OCI-LY7 (cell line): ENCODE measurements at regions not wholly inside any gene's neighbourhood (a gene's known extent, or its start where the extent isn't known, plus 50 kb on each side); places are given as distances from the start of the nearest gene placed in this dataset.

Experiments used
- BruUV-seq: library from RNA; stranded (reverse); fragments of 400-500 nt; replicated peaks from 2 replicates; lab custom pipeline; 2021; lab: Mats Ljungman, UMichigan
- CTCF ChIA-PET: fragments of 300-600 bp; sonication (Branson Sonifier 250); formaldehyde crosslinking; loops from one replicate; lab custom pipeline; 2022; ENCODE audit warnings: antibody characterized with exemption; ENCODE audit not compliant: unreplicated experiment; lab: Charles Lee
- POLR2A ChIA-PET: fragments of 300-600 bp; sonication (Branson Sonifier 250); formaldehyde crosslinking; loops from one replicate; lab custom pipeline; 2022; ENCODE audit warnings: antibody characterized with exemption; lab: Charles Lee
- DNase-seq: peaks from one replicate; pipeline ENCODE4 v3.0.0-alpha.2; 2015; ENCODE audit warnings: low spot score
- H2AFZ ChIP-seq: fragments of 200-600 bp; sonication (generic), shearing (Covaris generic); 2 replicates; pipeline ENCODE4 v1.6.1; 2014; ENCODE audit warnings: mild to moderate bottlenecking, antibody characterized with exemption, low read length, moderate library complexity
- H3K27ac ChIP-seq: fragments of 200-600 bp; sonication (generic); 2 replicates; pipeline ENCODE4 v1.5.1; 2014; ENCODE audit warnings: mixed run types, low read depth, mild to moderate bottlenecking, moderate library complexity, low read length, inconsistent platforms; ENCODE audit not compliant: poor library complexity, severe bottlenecking
- H3K36me3 ChIP-seq: fragments of 200-600 bp; sonication (generic); 2 replicates; pipeline ENCODE4 v1.6.1; 2014; ENCODE audit warnings: mild to moderate bottlenecking, antibody characterized with exemption, low read length, moderate library complexity, mixed read lengths; ENCODE audit not compliant: insufficient read depth
- H3K4me1 ChIP-seq: fragments of 200-600 bp; sonication (generic); 2 replicates; pipeline ENCODE4 v1.5.1; 2014; ENCODE audit warnings: mild to moderate bottlenecking, low read length; ENCODE audit not compliant: insufficient read depth, poor library complexity, severe bottlenecking
- H3K4me2 ChIP-seq: fragments of 200-600 bp; sonication (generic); 2 replicates; pipeline ENCODE4 v1.6.1; 2014; ENCODE audit warnings: mild to moderate bottlenecking, low read length
- H3K4me3 ChIP-seq: fragments of 200-600 bp; sonication (generic); 2 replicates; pipeline ENCODE4 v1.5.1; 2014; ENCODE audit warnings: mild to moderate bottlenecking, low read depth, low read length; ENCODE audit not compliant: poor library complexity, severe bottlenecking
- H3K79me2 ChIP-seq: fragments of 200-600 bp; sonication (generic); 2 replicates; pipeline ENCODE4 v1.6.1; 2016; ENCODE audit warnings: low read depth, mild to moderate bottlenecking, low read length, moderate library complexity, mixed read lengths; ENCODE audit not compliant: insufficient read depth
- H3K9me2 ChIP-seq: fragments of 200-600 bp; sonication (generic); 2 replicates; pipeline ENCODE4 v1.6.1; 2016; ENCODE audit warnings: mild to moderate bottlenecking, low read length, mixed read lengths; ENCODE audit not compliant: insufficient read depth
- H3K9me3 ChIP-seq: fragments of 200-600 bp; sonication (generic); 2 replicates; pipeline ENCODE4 v1.6.1; 2014; ENCODE audit warnings: mild to moderate bottlenecking, mixed run types, low read length, mixed read lengths
- H4K20me1 ChIP-seq: fragments of 200-600 bp; sonication (generic); 2 replicates; pipeline ENCODE4 v1.6.1; 2014; ENCODE audit warnings: mild to moderate bottlenecking, antibody characterized with exemption, low read length, moderate library complexity, mixed read lengths; ENCODE audit not compliant: insufficient read depth
- EZH2phosphoT487 ChIP-seq: fragments of 200-600 bp; sonication (generic); IDR thresholded peaks from 2 replicates; pipeline ENCODE4 v1.6.1; 2018; ENCODE audit warnings: low read depth, borderline replicate concordance, mild to moderate bottlenecking, mixed run types, antibody characterized with exemption, low read length, moderate library complexity, mixed read lengths
- intact Hi-C: fragments of 100-400 bp; cut with micrococcal nuclease; formaldehyde crosslinking; loops from one replicate; pipeline ENCODE4 v1.10.0; 2022; ENCODE audit not compliant: unreplicated experiment
- TF ChIP-seq, protein P1 (sequence below): fragments of 200-600 bp; sonication (generic); conservative IDR thresholded peaks from 2 replicates; pipeline ENCODE4 v1.5.1; 2014; ENCODE audit warnings: mild to moderate bottlenecking, antibody characterized with exemption, low read length, moderate library complexity, mixed read lengths

DNA sequence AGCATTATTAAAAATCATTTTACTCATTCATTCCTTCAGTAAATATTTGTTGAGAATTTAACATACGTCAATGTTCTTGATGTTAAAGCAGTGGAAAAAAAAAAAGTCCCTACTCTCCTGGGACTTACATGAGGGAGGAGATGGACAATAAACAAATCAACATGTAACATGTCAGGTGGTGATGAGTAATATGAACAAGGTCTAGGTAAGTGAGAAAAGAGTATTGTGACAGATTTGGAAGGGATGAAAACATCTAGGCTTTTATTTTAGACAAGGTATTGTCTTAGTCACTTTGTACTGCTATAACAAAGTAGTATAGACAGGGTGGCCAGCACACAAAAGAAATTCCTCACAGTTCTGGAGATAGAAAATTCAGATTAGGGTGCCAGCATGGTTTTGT, 167.2 kb downstream of the FSCB start:
- Histone ChIP-seq H3K4me2 (no peak overlapping the region), H3K9me2 (0 out of 2 replicates have a peak, but pooled peaks cover 3% of the 10 kb centered on the region), H4K20me1 (no peaks in the 10 kb centered on the region), H2AFZ (no peak overlapping the region), H3K4me1 (no peaks in the 10 kb centered on the region), H3K79me2 (no peaks in the 10 kb centered on the region), H3K27ac (no peak overlapping the region), H3K9me3 (no peaks in the 10 kb centered on the region), H3K4me3 (no peak overlapping the region), H3K36me3 (no peaks in the 10 kb centered on the region)
- POLR2A ChIA-PET: interaction anchor here (0.7 kb wide), 1 partner anchor 658 kb away, joined by 4 read pairs; no protein-coding TSS in a partner anchor
- DNase-seq: no peak
- BruUV-seq: no TSS peak
- TF ChIP-seq, protein P1, sequence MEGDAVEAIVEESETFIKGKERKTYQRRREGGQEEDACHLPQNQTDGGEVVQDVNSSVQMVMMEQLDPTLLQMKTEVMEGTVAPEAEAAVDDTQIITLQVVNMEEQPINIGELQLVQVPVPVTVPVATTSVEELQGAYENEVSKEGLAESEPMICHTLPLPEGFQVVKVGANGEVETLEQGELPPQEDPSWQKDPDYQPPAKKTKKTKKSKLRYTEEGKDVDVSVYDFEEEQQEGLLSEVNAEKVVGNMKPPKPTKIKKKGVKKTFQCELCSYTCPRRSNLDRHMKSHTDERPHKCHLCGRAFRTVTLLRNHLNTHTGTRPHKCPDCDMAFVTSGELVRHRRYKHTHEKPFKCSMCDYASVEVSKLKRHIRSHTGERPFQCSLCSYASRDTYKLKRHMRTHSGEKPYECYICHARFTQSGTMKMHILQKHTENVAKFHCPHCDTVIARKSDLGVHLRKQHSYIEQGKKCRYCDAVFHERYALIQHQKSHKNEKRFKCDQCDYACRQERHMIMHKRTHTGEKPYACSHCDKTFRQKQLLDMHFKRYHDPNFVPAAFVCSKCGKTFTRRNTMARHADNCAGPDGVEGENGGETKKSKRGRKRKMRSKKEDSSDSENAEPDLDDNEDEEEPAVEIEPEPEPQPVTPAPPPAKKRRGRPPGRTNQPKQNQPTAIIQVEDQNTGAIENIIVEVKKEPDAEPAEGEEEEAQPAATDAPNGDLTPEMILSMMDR: no peak
- TF ChIP-seq EZH2phosphoT487: no peak
- intact Hi-C loops: no loop called here
- CTCF ChIA-PET: no interaction called here

DNA sequence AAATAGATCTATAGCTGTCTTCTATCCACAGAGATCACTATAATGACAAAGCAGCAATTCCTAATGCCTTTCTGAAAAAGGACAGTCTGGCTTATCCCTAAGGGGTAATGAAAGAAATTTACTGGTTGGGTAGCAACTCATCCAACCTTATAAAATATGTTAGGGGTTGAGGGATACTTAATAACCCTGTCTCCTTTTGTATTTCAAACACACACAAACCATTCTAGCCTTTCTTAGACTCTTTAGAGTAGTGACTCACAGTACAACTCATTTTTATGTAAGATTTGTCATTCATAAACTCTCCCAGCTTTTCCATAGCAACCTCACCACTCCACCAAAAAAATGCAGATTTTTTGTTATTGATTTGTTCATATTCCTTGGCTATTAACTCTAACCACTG, 167.9 kb downstream of the FSCB start:
- no TSS peak for BruUV-seq
- Histone ChIP-seq H3K79me2 (no peaks in the 10 kb centered on the region), H3K27ac (no peak overlapping the region), H3K36me3 (no peaks in the 10 kb centered on the region), H3K9me3 (no peaks in the 10 kb centered on the region), H4K20me1 (no peaks in the 10 kb centered on the region), H2AFZ (no peak overlapping the region), H3K4me1 (no peaks in the 10 kb centered on the region), H3K9me2 (0 out of 2 replicates have a peak, but pooled peaks cover 3% of the 10 kb centered on the region), H3K4me2 (no peak overlapping the region), H3K4me3 (no peak overlapping the region)
- TF ChIP-seq EZH2phosphoT487: no peak
- TF ChIP-seq, protein P1: no peak
- DNase-seq: no peak
- CTCF ChIA-PET: no interaction called here
- intact Hi-C loops: no loop called here
- POLR2A ChIA-PET: interaction anchor here (0.5 to 0.7 kb wide), 2 partner anchors 577 to 657 kb away, joined by 3 to 4 read pairs; no protein-coding TSS in a partner anchor

DNA sequence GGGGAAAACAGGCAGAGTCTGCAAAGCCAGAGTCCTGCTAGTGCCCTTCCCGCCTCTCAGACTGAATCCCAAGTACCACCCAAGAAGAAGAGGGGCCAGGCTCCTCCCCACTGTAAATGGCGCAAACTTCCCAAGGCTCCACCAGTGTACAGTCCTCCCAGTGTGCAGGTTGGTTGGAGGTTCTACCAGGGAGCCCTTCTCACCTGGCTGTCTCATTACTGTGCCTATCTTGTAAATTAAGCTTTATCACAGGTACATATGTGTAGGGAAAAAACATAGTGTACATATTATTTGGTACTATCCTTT, 189.7 kb downstream of the FSCB start:
- Histone ChIP-seq H4K20me1 (no peaks in the 10 kb centered on the region), H3K4me1 (no peaks in the 10 kb centered on the region), H3K79me2 (no peaks in the 10 kb centered on the region), H3K27ac (no peak overlapping the region), H3K9me2 (no peaks in the 10 kb centered on the region), H2AFZ (no peak overlapping the region), H3K4me2 (no peak overlapping the region), H3K4me3 (no peak overlapping the region), H3K36me3 (no peaks in the 10 kb centered on the region), H3K9me3 (no peaks in the 10 kb centered on the region)
- no peak for TF ChIP-seq EZH2phosphoT487
- TF ChIP-seq, protein P1: no peak
- intact Hi-C loops: no loop called here
- POLR2A ChIA-PET: no interaction called here
- BruUV-seq: no TSS peak
- DNase-seq: no peak
- CTCF ChIA-PET: no interaction called here
